ENCODE measurements at regions not wholly inside any gene's neighbourhood (a gene's known extent, or its start where the extent isn't known, plus 50 kb on each side); places are given as distances from the start of the nearest gene placed in this dataset.

GRCh38 chr12:67042697-67043131, 226.4 kb upstream of the CAND1 start:
- no peak for TF ChIP-seq CTCF (IDR thresholded peaks at IDR 0.05)
- no peak for TF ChIP-seq POLR2AphosphoS5 (IDR thresholded peaks at IDR 0.05; ENCODE audit: low read depth, low read length)

Data from Panc1 (cell line).